ENCODE measurements at regions not wholly inside any gene's neighbourhood (a gene's known extent, or its start where the extent isn't known, plus 50 kb on each side); places are given as distances from the start of the nearest gene placed in this dataset.

- TF ChIP-seq CTCF (IDR thresholded peaks at IDR 0.05; ENCODE audit: low read length) (no peak), EZH2 (IDR thresholded peaks at IDR 0.05; ENCODE audit: borderline replicate concordance, low read length) (no peak)
These were observed 193.2 kb upstream of the SALL4 start for GRCh38 chr20:51995551-51995951.

All from OCI-LY1 (cell line).